ENCODE measurements at regions not wholly inside any gene's neighbourhood (a gene's known extent, or its start where the extent isn't known, plus 50 kb on each side); places are given as distances from the start of the nearest gene placed in this dataset.

DNA sequence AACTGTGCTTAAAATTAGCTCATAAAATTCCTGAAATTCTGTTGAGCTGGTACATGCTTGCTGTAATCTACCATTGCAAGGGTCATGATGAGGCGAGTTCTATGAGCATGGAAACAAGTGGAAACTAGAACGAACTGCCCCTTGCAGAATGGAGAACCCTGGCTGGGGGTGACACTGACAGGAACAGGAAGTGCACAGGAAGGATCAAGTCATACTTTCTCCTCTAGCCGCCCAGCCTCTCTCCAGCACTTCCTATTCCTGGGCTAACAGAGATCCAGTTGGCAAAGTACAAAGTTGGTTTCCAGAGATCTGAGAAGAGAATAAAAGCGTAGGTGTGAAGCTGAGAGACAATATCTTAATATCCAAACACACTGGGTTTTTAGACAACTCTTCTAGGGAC, 414.2 kb upstream of the PODXL start:
- Histone ChIP-seq H3K4me1 (ENCODE audit: insufficient read depth, low read length) (no peaks in the 10 kb centered on the region), H3K36me3 (ENCODE audit: insufficient read depth, low read length) (no peaks in the 10 kb centered on the region), H3K9ac (ENCODE audit: low read length) (no peak overlapping the region), H3K9me3 (ENCODE audit: insufficient read depth, low read depth, low read length) (no peaks in the 10 kb centered on the region), H3K4me3 (ENCODE audit: insufficient read depth, low read depth, low read length) (no peak overlapping the region), H2AFZ (ENCODE audit: low read depth, low read length) (no peak overlapping the region), H3K79me2 (ENCODE audit: insufficient read depth, low read length) (no peaks in the 10 kb centered on the region), H3K4me2 (ENCODE audit: low read length) (no peak overlapping the region), H3K27me3 (ENCODE audit: insufficient read depth, low read length) (no peaks in the 10 kb centered on the region), H4K20me1 (ENCODE audit: insufficient read depth, low read length) (no peaks in the 10 kb centered on the region), H3K27ac (ENCODE audit: low read depth, low read length) (no peak overlapping the region)
- no peaks in the 10 kb centered on the region for H3K4me1 Mint-ChIP-seq (ENCODE audit: low read depth, unreplicated experiment)
- no peaks in the 10 kb centered on the region for H3K36me3 Mint-ChIP-seq (ENCODE audit: low read depth, unreplicated experiment)
- DNase-seq (ENCODE audit: low read depth) (no peak), FAIRE-seq (no peak)
- H3K27ac Mint-ChIP-seq (ENCODE audit: unreplicated experiment): no peak overlapping the region
- H3K4me3 Mint-ChIP-seq (ENCODE audit: unreplicated experiment): no peak overlapping the region
- no peaks in the 10 kb centered on the region for H3K9me3 Mint-ChIP-seq (ENCODE audit: unreplicated experiment)
- no peak for TF ChIP-seq EZH2 (IDR thresholded peaks at IDR 0.05; ENCODE audit: insufficient read depth, low read length)
- no peak for TF ChIP-seq CTCF (IDR thresholded peaks at IDR 0.05; ENCODE audit: insufficient read depth, low read depth, low read length)
- peaks cover 8% of the 10 kb centered on the region for H3K27me3 Mint-ChIP-seq (ENCODE audit: low read depth, unreplicated experiment)

DNA sequence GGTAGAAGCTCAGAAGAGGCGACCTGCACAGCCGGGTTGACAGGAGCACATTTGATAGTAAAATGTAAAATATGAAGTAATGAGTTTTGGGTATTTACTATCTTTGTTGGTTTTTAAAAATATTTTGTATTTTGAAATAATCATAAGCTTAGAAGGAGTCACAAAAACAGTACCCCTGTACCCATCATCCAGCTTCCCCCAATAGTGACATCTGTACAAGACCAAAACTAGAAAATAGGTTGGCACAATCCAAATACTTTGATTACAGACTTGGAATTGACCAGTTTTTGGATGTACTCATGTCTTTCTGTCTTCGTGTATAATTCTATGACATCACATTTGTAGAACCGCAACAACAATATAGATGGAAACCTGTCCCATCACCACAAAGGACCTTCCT, 413.1 kb upstream of the PODXL start:
- Mint-ChIP-seq H3K4me1 (ENCODE audit: low read depth, unreplicated experiment) (no peaks in the 10 kb centered on the region), H3K27me3 (ENCODE audit: low read depth, unreplicated experiment) (peaks cover 8% of the 10 kb centered on the region), H3K27ac (ENCODE audit: unreplicated experiment) (no peak overlapping the region), H3K4me3 (ENCODE audit: unreplicated experiment) (no peak overlapping the region), H3K36me3 (ENCODE audit: low read depth, unreplicated experiment) (no peaks in the 10 kb centered on the region), H3K9me3 (ENCODE audit: unreplicated experiment) (no peaks in the 10 kb centered on the region)
- no peak for TF ChIP-seq CTCF (IDR thresholded peaks at IDR 0.05; ENCODE audit: insufficient read depth, low read depth, low read length)
- TF ChIP-seq EZH2 (IDR thresholded peaks at IDR 0.05; ENCODE audit: insufficient read depth, low read length): no peak
- H3K4me1 ChIP-seq (ENCODE audit: insufficient read depth, low read length): no peaks in the 10 kb centered on the region
- H3K9ac ChIP-seq (ENCODE audit: low read length): no peak overlapping the region
- H2AFZ ChIP-seq (ENCODE audit: low read depth, low read length): no peak overlapping the region
- no peak for FAIRE-seq
- no peak overlapping the region for H3K4me3 ChIP-seq (ENCODE audit: insufficient read depth, low read depth, low read length)
- H3K4me2 ChIP-seq (ENCODE audit: low read length): no peak overlapping the region
- no peaks in the 10 kb centered on the region for H3K9me3 ChIP-seq (ENCODE audit: insufficient read depth, low read depth, low read length)
- H3K79me2 ChIP-seq (ENCODE audit: insufficient read depth, low read length): no peaks in the 10 kb centered on the region
- no peak overlapping the region for H3K27ac ChIP-seq (ENCODE audit: low read depth, low read length)
- H3K27me3 ChIP-seq (ENCODE audit: insufficient read depth, low read length): no peaks in the 10 kb centered on the region
- no peaks in the 10 kb centered on the region for H3K36me3 ChIP-seq (ENCODE audit: insufficient read depth, low read length)
- no peak for DNase-seq (ENCODE audit: low read depth)
- no peaks in the 10 kb centered on the region for H4K20me1 ChIP-seq (ENCODE audit: insufficient read depth, low read length)

- no peak overlapping the region for H3K27ac Mint-ChIP-seq (ENCODE audit: unreplicated experiment)
- no peak for FAIRE-seq
- no peak overlapping the region for H3K4me2 ChIP-seq (ENCODE audit: low read length)
Observed at GRCh38 chr7:131967216-131967730, 410.8 kb upstream of the PODXL start.

More at GRCh38 chr7:131967216-131967730, 410.8 kb upstream of the PODXL start:
- no peaks in the 10 kb centered on the region for H3K79me2 ChIP-seq (ENCODE audit: insufficient read depth, low read length)
- no peak overlapping the region for H3K27ac ChIP-seq (ENCODE audit: low read depth, low read length)
- peaks cover 9% of the 10 kb centered on the region for H3K27me3 Mint-ChIP-seq (ENCODE audit: low read depth, unreplicated experiment)
- no peaks in the 10 kb centered on the region for H3K4me1 Mint-ChIP-seq (ENCODE audit: low read depth, unreplicated experiment)
- TF ChIP-seq EZH2 (IDR thresholded peaks at IDR 0.05; ENCODE audit: insufficient read depth, low read length) (no peak), CTCF (IDR thresholded peaks at IDR 0.05; ENCODE audit: insufficient read depth, low read depth, low read length) (no peak)
- no peak overlapping the region for H2AFZ ChIP-seq (ENCODE audit: low read depth, low read length)
- H3K27me3 ChIP-seq (ENCODE audit: insufficient read depth, low read length): no peaks in the 10 kb centered on the region
- no peak for DNase-seq (ENCODE audit: low read depth)
- H3K9me3 Mint-ChIP-seq (ENCODE audit: unreplicated experiment): peaks cover 5% of the 10 kb centered on the region
- H3K36me3 ChIP-seq (ENCODE audit: insufficient read depth, low read length): no peaks in the 10 kb centered on the region
- no peaks in the 10 kb centered on the region for H3K4me1 ChIP-seq (ENCODE audit: insufficient read depth, low read length)
- H3K36me3 Mint-ChIP-seq (ENCODE audit: low read depth, unreplicated experiment): no peaks in the 10 kb centered on the region
- no peak overlapping the region for H3K4me3 ChIP-seq (ENCODE audit: insufficient read depth, low read depth, low read length)
- no peaks in the 10 kb centered on the region for H4K20me1 ChIP-seq (ENCODE audit: insufficient read depth, low read length)
- no peak overlapping the region for H3K4me3 Mint-ChIP-seq (ENCODE audit: unreplicated experiment)
- no peak overlapping the region for H3K9ac ChIP-seq (ENCODE audit: low read length)
- no peaks in the 10 kb centered on the region for H3K9me3 ChIP-seq (ENCODE audit: insufficient read depth, low read depth, low read length)

All from astrocyte (in vitro differentiated cells and primary cell).